ENCODE measurements at regions not wholly inside any gene's neighbourhood (a gene's known extent, or its start where the extent isn't known, plus 50 kb on each side); places are given as distances from the start of the nearest gene placed in this dataset.
A peak's percentile ranks its signal among the peaks of the same experiment; 100 is the strongest.

- Histone ChIP-seq H3K27me3 (ENCODE audit: control insufficient read depth, insufficient read depth, low read length) (no peaks in the 10 kb centered on the region), H3K4me1 (ENCODE audit: control insufficient read depth, insufficient read depth, low read length) (peaks cover 3% of the 10 kb centered on the region), H3K27ac (ENCODE audit: low read depth, low read length) (no peak overlapping the region), H3K4me3 (ENCODE audit: low read depth, low read length) (no peak overlapping the region), H3K9me3 (ENCODE audit: control insufficient read depth, insufficient read depth, low read length) (no peaks in the 10 kb centered on the region), H3K36me3 (ENCODE audit: control insufficient read depth, insufficient read depth, low read length) (no peaks in the 10 kb centered on the region)
- WGBS (ENCODE audit: insufficient coverage): 91% methylated on average over 3 of the region's 3 CpGs
- DNase-seq (ENCODE audit: low read depth in 4 of 6, low spot score in 6 of 6): no peak
Measured at GRCh38 chr19:31578326-31578725, 229.1 kb upstream of the TSHZ3 start.

- Histone ChIP-seq H3K9me3 (ENCODE audit: control insufficient read depth, insufficient read depth, low read length) (no peaks in the 10 kb centered on the region), H3K36me3 (ENCODE audit: control insufficient read depth, insufficient read depth, low read length) (no peaks in the 10 kb centered on the region), H3K27me3 (ENCODE audit: control insufficient read depth, insufficient read depth, low read length) (no peaks in the 10 kb centered on the region), H3K4me3 (ENCODE audit: low read depth, low read length) (no peak overlapping the region), H3K4me1 (ENCODE audit: control insufficient read depth, insufficient read depth, low read length) (no peaks in the 10 kb centered on the region), H3K27ac (ENCODE audit: low read depth, low read length) (no peak overlapping the region)
- no CpG with 5 or more reads among the region's 1 CpG for WGBS (ENCODE audit: insufficient coverage)
- DNase-seq (ENCODE audit: low read depth in 4 of 6, low spot score in 6 of 6): no peak
Measured at GRCh38 chr19:31583148-31583547, 233.9 kb upstream of the TSHZ3 start.

GRCh38 chr19:31586282-31586681, 237.0 kb upstream of the TSHZ3 start:
- Histone ChIP-seq H3K27me3 (ENCODE audit: control insufficient read depth, insufficient read depth, low read length) (no peaks in the 10 kb centered on the region), H3K27ac (ENCODE audit: low read depth, low read length) (no peak overlapping the region), H3K4me3 (ENCODE audit: low read depth, low read length) (no peak overlapping the region), H3K9me3 (ENCODE audit: control insufficient read depth, insufficient read depth, low read length) (no peaks in the 10 kb centered on the region), H3K4me1 (ENCODE audit: control insufficient read depth, insufficient read depth, low read length) (no peaks in the 10 kb centered on the region), H3K36me3 (ENCODE audit: control insufficient read depth, insufficient read depth, low read length) (no peaks in the 10 kb centered on the region)
- no CpG with 5 or more reads among the region's 3 CpGs for WGBS (ENCODE audit: insufficient coverage)
- no peak for DNase-seq (ENCODE audit: low read depth in 4 of 6, low spot score in 6 of 6)

GRCh38 chr19:31589109-31589508, 239.9 kb upstream of the TSHZ3 start:
- no peak overlapping the region for H3K27ac ChIP-seq (ENCODE audit: low read depth, low read length)
- H3K4me3 ChIP-seq (ENCODE audit: low read depth, low read length): no peak overlapping the region
- no peaks in the 10 kb centered on the region for H3K27me3 ChIP-seq (ENCODE audit: control insufficient read depth, insufficient read depth, low read length)
- H3K9me3 ChIP-seq (ENCODE audit: control insufficient read depth, insufficient read depth, low read length): no peaks in the 10 kb centered on the region
- H3K4me1 ChIP-seq (ENCODE audit: control insufficient read depth, insufficient read depth, low read length): no peaks in the 10 kb centered on the region
- DNase-seq (ENCODE audit: low read depth in 4 of 6, low spot score in 6 of 6): no peak
- no peaks in the 10 kb centered on the region for H3K36me3 ChIP-seq (ENCODE audit: control insufficient read depth, insufficient read depth, low read length)
- WGBS (ENCODE audit: insufficient coverage): 94% methylated on average over 4 of the region's 7 CpGs

GRCh38 chr19:31591258-31591657, 242.0 kb upstream of the TSHZ3 start:
- 100% methylated on average over 1 of the region's 1 CpG for WGBS (ENCODE audit: insufficient coverage)
- no peak for DNase-seq (ENCODE audit: low read depth in 4 of 6, low spot score in 6 of 6)
- Histone ChIP-seq H3K4me1 (ENCODE audit: control insufficient read depth, insufficient read depth, low read length) (no peaks in the 10 kb centered on the region), H3K27ac (ENCODE audit: low read depth, low read length) (no peak overlapping the region), H3K9me3 (ENCODE audit: control insufficient read depth, insufficient read depth, low read length) (no peaks in the 10 kb centered on the region), H3K36me3 (ENCODE audit: control insufficient read depth, insufficient read depth, low read length) (no peaks in the 10 kb centered on the region), H3K27me3 (ENCODE audit: control insufficient read depth, insufficient read depth, low read length) (no peaks in the 10 kb centered on the region), H3K4me3 (ENCODE audit: low read depth, low read length) (no peak overlapping the region)

GRCh38 chr19:31592456-31592855, 243.2 kb upstream of the TSHZ3 start:
- 95% methylated on average over 14 of the region's 14 CpGs for WGBS (ENCODE audit: insufficient coverage)
- Histone ChIP-seq H3K36me3 (ENCODE audit: control insufficient read depth, insufficient read depth, low read length) (no peaks in the 10 kb centered on the region), H3K27ac (ENCODE audit: low read depth, low read length) (no peak overlapping the region), H3K9me3 (ENCODE audit: control insufficient read depth, insufficient read depth, low read length) (no peaks in the 10 kb centered on the region), H3K27me3 (ENCODE audit: control insufficient read depth, insufficient read depth, low read length) (no peaks in the 10 kb centered on the region), H3K4me1 (ENCODE audit: control insufficient read depth, insufficient read depth, low read length) (no peaks in the 10 kb centered on the region), H3K4me3 (ENCODE audit: low read depth, low read length) (no peak overlapping the region)
- no peak for DNase-seq (ENCODE audit: low read depth in 4 of 6, low spot score in 6 of 6)

GRCh38 chr19:31594701-31595100, 245.5 kb upstream of the TSHZ3 start:
- no peaks in the 10 kb centered on the region for H3K36me3 ChIP-seq (ENCODE audit: control insufficient read depth, insufficient read depth, low read length)
- no peak overlapping the region for H3K27ac ChIP-seq (ENCODE audit: low read depth, low read length)
- 89% methylated on average over 1 of the region's 6 CpGs for WGBS (ENCODE audit: insufficient coverage)
- no peaks in the 10 kb centered on the region for H3K9me3 ChIP-seq (ENCODE audit: control insufficient read depth, insufficient read depth, low read length)
- no peak overlapping the region for H3K4me3 ChIP-seq (ENCODE audit: low read depth, low read length)
- H3K27me3 ChIP-seq (ENCODE audit: control insufficient read depth, insufficient read depth, low read length): no peaks in the 10 kb centered on the region
- H3K4me1 ChIP-seq (ENCODE audit: control insufficient read depth, insufficient read depth, low read length): no peaks in the 10 kb centered on the region
- DNase-seq (ENCODE audit: low read depth in 4 of 6, low spot score in 6 of 6): no peak

- no peaks in the 10 kb centered on the region for H3K36me3 ChIP-seq (ENCODE audit: control insufficient read depth, insufficient read depth, low read length)
- H3K9me3 ChIP-seq (ENCODE audit: control insufficient read depth, insufficient read depth, low read length): no peaks in the 10 kb centered on the region
- H3K4me1 ChIP-seq (ENCODE audit: control insufficient read depth, insufficient read depth, low read length): no peaks in the 10 kb centered on the region
- 81% methylated on average over 4 of the region's 4 CpGs for WGBS (ENCODE audit: insufficient coverage)
- DNase-seq (ENCODE audit: low read depth in 4 of 6, low spot score in 6 of 6): peak in 1 of 6 donors; percentile 35
- no peak overlapping the region for H3K4me3 ChIP-seq (ENCODE audit: low read depth, low read length)
- H3K27me3 ChIP-seq (ENCODE audit: control insufficient read depth, insufficient read depth, low read length): no peaks in the 10 kb centered on the region
- no peak overlapping the region for H3K27ac ChIP-seq (ENCODE audit: low read depth, low read length)
Measured at GRCh38 chr19:31595521-31595920, 246.3 kb upstream of the TSHZ3 start.

- Histone ChIP-seq H3K4me3 (ENCODE audit: low read depth, low read length) (no peak overlapping the region), H3K36me3 (ENCODE audit: control insufficient read depth, insufficient read depth, low read length) (no peaks in the 10 kb centered on the region), H3K27me3 (ENCODE audit: control insufficient read depth, insufficient read depth, low read length) (no peaks in the 10 kb centered on the region), H3K4me1 (ENCODE audit: control insufficient read depth, insufficient read depth, low read length) (no peaks in the 10 kb centered on the region), H3K27ac (ENCODE audit: low read depth, low read length) (no peak overlapping the region), H3K9me3 (ENCODE audit: control insufficient read depth, insufficient read depth, low read length) (no peaks in the 10 kb centered on the region)
- 92% methylated on average over 8 of the region's 8 CpGs for WGBS (ENCODE audit: insufficient coverage)
- no peak for DNase-seq (ENCODE audit: low read depth in 4 of 6, low spot score in 6 of 6)
Measured at GRCh38 chr19:31596751-31597150, 247.5 kb upstream of the TSHZ3 start.

GRCh38 chr19:31597616-31598015, 248.4 kb upstream of the TSHZ3 start:
- no peaks in the 10 kb centered on the region for H3K27me3 ChIP-seq (ENCODE audit: control insufficient read depth, insufficient read depth, low read length)
- WGBS (ENCODE audit: insufficient coverage): 91% methylated on average over 7 of the region's 9 CpGs

More at GRCh38 chr19:31597616-31598015, 248.4 kb upstream of the TSHZ3 start:
- Histone ChIP-seq H3K4me1 (ENCODE audit: control insufficient read depth, insufficient read depth, low read length) (no peaks in the 10 kb centered on the region), H3K4me3 (ENCODE audit: low read depth, low read length) (no peak overlapping the region), H3K9me3 (ENCODE audit: control insufficient read depth, insufficient read depth, low read length) (no peaks in the 10 kb centered on the region), H3K36me3 (ENCODE audit: control insufficient read depth, insufficient read depth, low read length) (no peaks in the 10 kb centered on the region), H3K27ac (ENCODE audit: low read depth, low read length) (no peak overlapping the region)
- no peak for DNase-seq (ENCODE audit: low read depth in 4 of 6, low spot score in 6 of 6)

Data from spinal cord (tissue), 9 donors.